ENCODE measurements at regions not wholly inside any gene's neighbourhood (a gene's known extent, or its start where the extent isn't known, plus 50 kb on each side); places are given as distances from the start of the nearest gene placed in this dataset.

GRCh38 chr5:121008041-121008440, 543.9 kb downstream of the PRR16 start:
- TF ChIP-seq CTCF (conservative IDR thresholded peaks at IDR 0.05; ENCODE audit: low read depth, low read length) (no peak), POLR2A (IDR thresholded peaks at IDR 0.05; ENCODE audit: low read depth, low read length) (no peak), RFX5 (IDR thresholded peaks at IDR 0.05; ENCODE audit: low read depth, low read length) (no peak)

All from IMR-90 (cell line).